Spinal cord (tissue), 9 donors: ENCODE measurements at regions not wholly inside any gene's neighbourhood (a gene's known extent, or its start where the extent isn't known, plus 50 kb on each side); places are given as distances from the start of the nearest gene placed in this dataset.

Experiments used
- DNase-seq, 6 donors: peaks; one replicate each; pipeline versions ENCODE4 v3.0.0 to v3.0.0-alpha.2; 2013 to 2015; ENCODE audit warnings: low spot score in 6 of 6, low read depth in 4 of 6
- H3K27ac ChIP-seq: one replicate; pipeline ENCODE4 v1.5.1; 2013; ENCODE audit warnings: low read depth, low read length, control low read depth
- H3K27me3 ChIP-seq: one replicate; pipeline ENCODE4 v1.6.1; 2013; ENCODE audit warnings: low read length; ENCODE audit not compliant: control insufficient read depth, insufficient read depth
- H3K36me3 ChIP-seq: one replicate; pipeline ENCODE4 v1.6.1; 2013; ENCODE audit warnings: low read length; ENCODE audit not compliant: control insufficient read depth, insufficient read depth
- H3K4me1 ChIP-seq: one replicate; pipeline ENCODE4 v1.6.1; 2013; ENCODE audit warnings: low read length; ENCODE audit not compliant: control insufficient read depth, insufficient read depth
- H3K4me3 ChIP-seq: one replicate; pipeline ENCODE4 v1.5.1; 2013; ENCODE audit warnings: low read depth, low read length, control low read depth
- H3K9me3 ChIP-seq: one replicate; pipeline ENCODE4 v1.6.1; 2013; ENCODE audit warnings: low read length; ENCODE audit not compliant: control insufficient read depth, insufficient read depth
- WGBS: methylation state at CpG from one replicate; pipeline ENCODE4 v1.1.5; 2013; ENCODE audit warnings: missing lambda C conversion rate; ENCODE audit not compliant: insufficient coverage; 5-methylcytosine and 5-hydroxymethylcytosine counted together
- donor health status: healthy.

- no peak overlapping the region for H3K4me3 ChIP-seq
- H3K36me3 ChIP-seq: no peaks in the 10 kb centered on the region
- no peaks in the 10 kb centered on the region for H3K9me3 ChIP-seq
- no peak overlapping the region for H3K27ac ChIP-seq
- DNase-seq: no peak
- 46% methylated on average over 3 of the region's 6 CpGs for WGBS
- peaks cover 5% of the 10 kb centered on the region for H3K27me3 ChIP-seq
- H3K4me1 ChIP-seq: no peaks in the 10 kb centered on the region
Observed at GRCh38 chrX:42943051-42943974, 165.3 kb upstream of the PPP1R2C start.

- Histone ChIP-seq H3K4me3 (no peak overlapping the region), H3K36me3 (no peaks in the 10 kb centered on the region), H3K27me3 (peaks cover 8% of the 10 kb centered on the region), H3K9me3 (no peaks in the 10 kb centered on the region), H3K4me1 (no peaks in the 10 kb centered on the region), H3K27ac (no peak overlapping the region)
- DNase-seq: no peak
- 95% methylated on average over 2 of the region's 3 CpGs for WGBS
Observed at GRCh38 chrX:42944381-42944998, 166.5 kb upstream of the PPP1R2C start.

- no peak for DNase-seq
- no peak overlapping the region for H3K4me3 ChIP-seq
- no peak overlapping the region for H3K27ac ChIP-seq
- no peaks in the 10 kb centered on the region for H3K9me3 ChIP-seq
- H3K27me3 ChIP-seq: peaks cover 11% of the 10 kb centered on the region
- H3K4me1 ChIP-seq: no peaks in the 10 kb centered on the region
- no peaks in the 10 kb centered on the region for H3K36me3 ChIP-seq
- WGBS: no CpG with 5 or more reads among the region's 6 CpGs
Observed at GRCh38 chrX:42946544-42947194, 168.7 kb upstream of the PPP1R2C start.

- peak in 2 of 6 donors; percentile 9 to 61 for DNase-seq
Observed at GRCh38 chrX:42948723-42949657, 171.0 kb upstream of the PPP1R2C start.

GRCh38 chrX:42951747-42952146 lies 173.8 kb upstream of the PPP1R2C start:
- no peaks in the 10 kb centered on the region for H3K36me3 ChIP-seq

More at GRCh38 chrX:42948723-42949657, 171.0 kb upstream of the PPP1R2C start:
- Histone ChIP-seq H3K27ac (no peak overlapping the region), H3K27me3 (peaks cover 10% of the 10 kb centered on the region), H3K9me3 (no peaks in the 10 kb centered on the region), H3K4me1 (no peaks in the 10 kb centered on the region), H3K36me3 (no peaks in the 10 kb centered on the region), H3K4me3 (no peak overlapping the region)
- 40% methylated on average over 1 of the region's 9 CpGs for WGBS

GRCh38 chrX:42952621-42953020 lies 174.7 kb upstream of the PPP1R2C start:
- Histone ChIP-seq H3K4me3 (no peak overlapping the region), H3K36me3 (no peaks in the 10 kb centered on the region), H3K27ac (no peak overlapping the region), H3K9me3 (no peaks in the 10 kb centered on the region), H3K27me3 (peaks cover 10% of the 10 kb centered on the region), H3K4me1 (no peaks in the 10 kb centered on the region)
- DNase-seq: no peak

More at GRCh38 chrX:42951747-42952146, 173.8 kb upstream of the PPP1R2C start:
- Histone ChIP-seq H3K9me3 (no peaks in the 10 kb centered on the region), H3K27ac (no peak overlapping the region), H3K4me3 (no peak overlapping the region), H3K27me3 (peaks cover 10% of the 10 kb centered on the region), H3K4me1 (no peaks in the 10 kb centered on the region)
- DNase-seq: no peak

GRCh38 chrX:42954880-42955279 lies 176.9 kb upstream of the PPP1R2C start:
- H3K27me3 ChIP-seq: peaks cover 5% of the 10 kb centered on the region
- H3K9me3 ChIP-seq: no peaks in the 10 kb centered on the region
- 80% methylated on average over 1 of the region's 3 CpGs for WGBS
- no peak for DNase-seq
- no peaks in the 10 kb centered on the region for H3K36me3 ChIP-seq
- no peaks in the 10 kb centered on the region for H3K4me1 ChIP-seq
- H3K4me3 ChIP-seq: no peak overlapping the region
- H3K27ac ChIP-seq: no peak overlapping the region

GRCh38 chrX:42955349-42955748 lies 177.4 kb upstream of the PPP1R2C start:
- H3K4me1 ChIP-seq: no peaks in the 10 kb centered on the region
- peaks cover 5% of the 10 kb centered on the region for H3K27me3 ChIP-seq
- no peak overlapping the region for H3K27ac ChIP-seq
- no peak for DNase-seq
- no peak overlapping the region for H3K4me3 ChIP-seq
- H3K36me3 ChIP-seq: no peaks in the 10 kb centered on the region
- H3K9me3 ChIP-seq: no peaks in the 10 kb centered on the region
- WGBS: 86% methylated on average over 1 of the region's 2 CpGs

- WGBS: no CpG with 5 or more reads among the region's 2 CpGs
- Histone ChIP-seq H3K36me3 (no peaks in the 10 kb centered on the region), H3K4me1 (no peaks in the 10 kb centered on the region), H3K9me3 (no peaks in the 10 kb centered on the region), H3K4me3 (no peak overlapping the region), H3K27ac (no peak overlapping the region), H3K27me3 (no peaks in the 10 kb centered on the region)
- no peak for DNase-seq
Observed at GRCh38 chrX:42967681-42968300, 189.8 kb upstream of the PPP1R2C start.
